T1000 (cell line): ENCODE measurements at regions not wholly inside any gene's neighbourhood (a gene's known extent, or its start where the extent isn't known, plus 50 kb on each side); places are given as distances from the start of the nearest gene placed in this dataset.

ENCODE experiments used
- DNase-seq: peaks from one replicate; lab custom pipeline; 2025; ENCODE audit warnings: mixed read lengths; lab: John Stamatoyannopoulos, UW

- DNase-seq, result no peak
Observed at GRCh38 chr5:155919126-155919525, 407.8 kb upstream of the SGCD start.

GRCh38 chr5:155919725-155920124 lies 407.2 kb upstream of the SGCD start:
- DNase-seq, result no peak

- DNase-seq, result no peak
Observed at GRCh38 chr5:155921621-155922020, 405.3 kb upstream of the SGCD start.

- DNase-seq, result no peak
Observed at GRCh38 chr5:155923784-155924183, 403.2 kb upstream of the SGCD start.

GRCh38 chr5:155926031-155926430 lies 400.9 kb upstream of the SGCD start:
- no peak for DNase-seq

- no peak for DNase-seq
Observed at GRCh38 chr5:155926766-155927165, 400.2 kb upstream of the SGCD start.

- DNase-seq, result no peak
Observed at GRCh38 chr5:155929112-155929511, 397.9 kb upstream of the SGCD start.

GRCh38 chr5:155934964-155935363 lies 392.0 kb upstream of the SGCD start:
- no peak for DNase-seq

GRCh38 chr5:155935723-155936122 lies 391.2 kb upstream of the SGCD start:
- no peak for DNase-seq

- no peak for DNase-seq
Observed at GRCh38 chr5:155936520-155937406, 390.2 kb upstream of the SGCD start.

GRCh38 chr5:155938051-155938450 lies 388.9 kb upstream of the SGCD start:
- no peak for DNase-seq

GRCh38 chr5:155941340-155941739 lies 385.6 kb upstream of the SGCD start:
- no peak for DNase-seq

- no peak for DNase-seq
Observed at GRCh38 chr5:155943516-155944407, 383.2 kb upstream of the SGCD start.

- no peak for DNase-seq
Observed at GRCh38 chr5:155947394-155948062, 379.4 kb upstream of the SGCD start.

GRCh38 chr5:155948576-155948975 lies 378.4 kb upstream of the SGCD start:
- DNase-seq, result no peak

GRCh38 chr5:155952486-155953089 lies 374.4 kb upstream of the SGCD start:
- no peak for DNase-seq

GRCh38 chr5:155953335-155953734 lies 373.6 kb upstream of the SGCD start:
- DNase-seq, result no peak

- no peak for DNase-seq
Observed at GRCh38 chr5:155954701-155955445, 372.1 kb upstream of the SGCD start.

GRCh38 chr5:155957884-155958283 lies 369.1 kb upstream of the SGCD start:
- DNase-seq, result no peak

- DNase-seq, result no peak
Observed at GRCh38 chr5:155959082-155959481, 367.9 kb upstream of the SGCD start.

GRCh38 chr5:155960177-155960576 lies 366.8 kb upstream of the SGCD start:
- DNase-seq, result no peak
